ENCODE measurements at regions not wholly inside any gene's neighbourhood (a gene's known extent, or its start where the extent isn't known, plus 50 kb on each side); places are given as distances from the start of the nearest gene placed in this dataset.
"Not testable (repeated sequence)": the region's sequence is repeated elsewhere in the genome, so short reads cannot be mapped to it uniquely, and the experiment has no call there.

DNA sequence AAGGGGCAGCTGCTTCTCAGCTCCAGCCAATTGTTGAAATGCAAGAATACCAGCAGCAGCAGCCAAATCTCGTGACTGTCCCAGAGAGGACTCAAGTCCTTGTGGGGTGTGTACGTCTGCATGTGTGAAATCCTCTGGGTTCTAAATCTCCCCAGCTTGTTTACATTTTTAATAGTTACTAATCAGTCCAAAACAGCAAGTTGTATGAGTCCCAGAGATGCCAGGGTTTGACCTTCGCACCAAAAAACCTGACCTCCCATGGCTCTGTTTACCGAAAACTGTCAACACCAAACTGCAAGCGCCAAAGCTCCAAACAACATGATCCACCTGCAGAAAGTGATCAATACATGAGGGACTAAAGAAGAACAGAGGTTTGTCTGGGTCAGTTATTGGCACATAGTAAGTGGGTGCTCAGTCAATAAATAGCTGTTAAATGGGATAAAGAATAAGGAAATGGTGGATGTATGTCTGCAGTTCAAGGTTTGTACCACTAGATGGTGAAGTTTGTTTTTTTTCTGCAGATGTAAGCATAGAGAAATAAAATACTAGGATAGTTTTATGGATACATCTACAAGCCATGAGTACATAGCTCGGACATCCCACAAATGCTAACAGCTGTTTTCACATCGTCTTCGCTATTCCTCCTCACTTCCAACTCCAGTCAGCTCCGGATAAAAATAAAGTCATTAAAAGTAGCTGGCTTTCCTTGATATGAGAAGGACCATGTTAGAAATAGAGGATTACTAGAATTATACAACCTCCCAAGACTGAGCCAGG, 85.3 kb upstream of the ADRB2 start:
- Histone ChIP-seq H3K36me3 (no peaks in the 10 kb centered on the region), H3K27me3 (no peaks in the 10 kb centered on the region), H3K4me1 (no peaks in the 10 kb centered on the region), H3K27ac (no peak overlapping the region), H3K4me3 (no peak overlapping the region), H3K9me3 (no peaks in the 10 kb centered on the region)
- intact Hi-C loops (cut with DNase I), result no loop called here
- DNase-seq (ENCODE audit: extremely low spot score in 2 of 2), result no peak
- no peak for TF ChIP-seq POLR2AphosphoS5 (IDR thresholded peaks at IDR 0.05; ENCODE audit: insufficient read depth in 1 of 2, low read depth in 1 of 2)
- TF ChIP-seq, protein P1, sequence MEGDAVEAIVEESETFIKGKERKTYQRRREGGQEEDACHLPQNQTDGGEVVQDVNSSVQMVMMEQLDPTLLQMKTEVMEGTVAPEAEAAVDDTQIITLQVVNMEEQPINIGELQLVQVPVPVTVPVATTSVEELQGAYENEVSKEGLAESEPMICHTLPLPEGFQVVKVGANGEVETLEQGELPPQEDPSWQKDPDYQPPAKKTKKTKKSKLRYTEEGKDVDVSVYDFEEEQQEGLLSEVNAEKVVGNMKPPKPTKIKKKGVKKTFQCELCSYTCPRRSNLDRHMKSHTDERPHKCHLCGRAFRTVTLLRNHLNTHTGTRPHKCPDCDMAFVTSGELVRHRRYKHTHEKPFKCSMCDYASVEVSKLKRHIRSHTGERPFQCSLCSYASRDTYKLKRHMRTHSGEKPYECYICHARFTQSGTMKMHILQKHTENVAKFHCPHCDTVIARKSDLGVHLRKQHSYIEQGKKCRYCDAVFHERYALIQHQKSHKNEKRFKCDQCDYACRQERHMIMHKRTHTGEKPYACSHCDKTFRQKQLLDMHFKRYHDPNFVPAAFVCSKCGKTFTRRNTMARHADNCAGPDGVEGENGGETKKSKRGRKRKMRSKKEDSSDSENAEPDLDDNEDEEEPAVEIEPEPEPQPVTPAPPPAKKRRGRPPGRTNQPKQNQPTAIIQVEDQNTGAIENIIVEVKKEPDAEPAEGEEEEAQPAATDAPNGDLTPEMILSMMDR (IDR thresholded peaks at IDR 0.05), result peak; percentile 58 to 86 (median 82)
- TF ChIP-seq POLR2A (IDR thresholded peaks at IDR 0.05), result no peak

DNA sequence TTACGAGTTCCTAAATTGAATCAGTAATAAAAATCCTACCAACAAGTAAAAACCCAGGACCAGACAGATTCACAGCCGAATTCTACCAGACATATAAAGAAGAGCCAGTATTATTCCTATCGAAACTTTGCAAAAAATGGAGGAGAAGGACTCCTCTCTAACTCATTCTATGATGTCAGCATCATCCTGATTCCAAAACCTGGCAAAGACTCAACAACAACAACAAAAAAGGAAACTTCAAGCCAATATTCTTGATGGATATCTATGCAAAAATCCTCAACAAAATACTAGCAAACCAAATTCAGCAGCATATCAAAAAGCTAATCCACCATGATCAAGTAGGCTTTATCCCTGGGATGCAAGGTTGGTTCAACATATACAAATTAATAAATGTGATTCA, 84.6 kb upstream of the ADRB2 start:
- intact Hi-C loops (cut with DNase I); H3K4me1 ChIP-seq; H3K27me3 ChIP-seq; H3K4me3 ChIP-seq; H3K27ac ChIP-seq; H3K36me3 ChIP-seq; H3K9me3 ChIP-seq; DNase-seq (ENCODE audit: extremely low spot score in 2 of 2): not testable (repeated sequence)

DNA sequence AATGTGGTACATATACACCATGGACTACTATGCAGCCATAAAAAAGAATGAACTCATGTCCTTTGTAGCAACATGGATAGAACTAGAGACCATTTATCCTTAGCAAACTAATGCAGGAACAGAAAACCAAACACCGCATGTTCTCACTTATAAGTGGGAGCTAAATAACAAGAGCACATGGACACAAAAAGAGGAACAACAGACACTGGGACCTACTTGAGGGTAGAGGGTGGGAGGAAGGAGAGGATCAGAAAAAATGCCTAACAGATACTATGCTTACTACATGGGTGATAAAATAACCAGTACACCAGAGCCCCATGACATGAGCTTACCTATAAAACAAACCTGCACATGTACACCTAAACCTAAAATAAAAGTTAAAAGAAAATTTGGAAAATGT, 82.0 kb upstream of the ADRB2 start:
- H3K4me3 ChIP-seq; H3K27ac ChIP-seq; intact Hi-C loops (cut with DNase I); H3K9me3 ChIP-seq; H3K4me1 ChIP-seq; H3K36me3 ChIP-seq; H3K27me3 ChIP-seq; DNase-seq (ENCODE audit: extremely low spot score in 2 of 2): not testable (repeated sequence)

DNA sequence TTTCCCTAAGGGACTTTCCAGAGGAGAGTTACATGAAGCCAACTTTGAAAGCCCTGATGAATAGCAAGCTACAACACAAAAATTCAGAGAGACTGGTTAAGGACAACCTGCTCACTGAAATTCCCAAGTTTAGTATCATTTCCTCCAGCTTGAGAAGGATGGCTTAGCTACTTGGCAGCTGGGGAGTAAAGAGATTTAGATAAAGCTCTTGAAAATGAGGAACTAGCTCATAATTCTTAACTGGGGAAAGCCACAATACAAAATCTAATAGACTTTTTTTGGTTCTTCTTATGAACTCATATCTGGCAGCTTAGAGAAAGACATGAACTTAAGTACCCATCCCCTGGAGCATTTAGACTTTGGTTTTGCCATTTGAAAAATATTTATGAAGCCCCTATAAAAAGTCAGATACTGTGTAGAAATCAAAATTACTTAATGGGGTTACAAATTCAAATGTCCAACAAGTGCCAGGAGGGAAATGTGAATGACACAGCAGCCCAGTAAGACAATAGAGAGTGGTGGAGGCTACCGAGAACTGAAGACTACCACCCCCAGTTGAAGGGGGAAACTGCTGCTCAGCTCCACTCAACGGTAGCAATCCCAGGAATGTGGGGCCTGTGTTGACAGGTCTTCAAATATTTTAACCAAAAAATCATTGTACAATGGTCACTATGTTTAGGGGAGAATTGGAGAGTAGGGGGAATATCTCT, 79.4 kb upstream of the ADRB2 start:
- H3K36me3 ChIP-seq, result no peaks in the 10 kb centered on the region
- DNase-seq (ENCODE audit: extremely low spot score in 2 of 2), result no peak
- H3K27me3 ChIP-seq, result no peaks in the 10 kb centered on the region
- H3K4me1 ChIP-seq, result no peaks in the 10 kb centered on the region
- H3K27ac ChIP-seq, result no peak overlapping the region
- intact Hi-C loops (cut with DNase I), result no loop called here
- no peak overlapping the region for H3K4me3 ChIP-seq
- H3K9me3 ChIP-seq, result no peaks in the 10 kb centered on the region
- TF ChIP-seq POLR2A (IDR thresholded peaks at IDR 0.05) (no peak), POLR2AphosphoS5 (IDR thresholded peaks at IDR 0.05; ENCODE audit: insufficient read depth in 1 of 2, low read depth in 1 of 2) (no peak)
- TF ChIP-seq, protein P1 (IDR thresholded peaks at IDR 0.05), result no peak

DNA sequence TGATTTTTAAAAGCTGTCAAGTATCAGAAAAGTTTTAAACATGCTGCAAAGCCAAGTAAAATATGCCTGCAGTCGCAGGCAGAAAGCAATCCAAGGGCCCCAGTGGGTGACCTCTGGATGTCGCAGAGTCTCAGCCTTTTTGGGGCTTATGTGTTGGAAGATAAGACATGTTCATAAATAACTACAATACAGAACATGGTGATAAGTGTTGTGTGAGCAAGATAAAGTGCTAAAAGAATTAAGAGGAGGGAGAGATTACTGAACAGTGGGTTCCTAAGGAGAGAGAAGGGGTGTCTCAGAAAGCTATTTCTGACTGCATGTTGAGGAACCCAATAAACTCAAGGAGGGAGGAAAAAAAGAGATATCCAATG, 78.9 kb upstream of the ADRB2 start:
- H3K36me3 ChIP-seq, result no peaks in the 10 kb centered on the region
- H3K4me1 ChIP-seq, result no peaks in the 10 kb centered on the region
- no peaks in the 10 kb centered on the region for H3K27me3 ChIP-seq
- intact Hi-C loops (cut with DNase I), result no loop called here
- TF ChIP-seq POLR2AphosphoS5 (IDR thresholded peaks at IDR 0.05; ENCODE audit: insufficient read depth in 1 of 2, low read depth in 1 of 2), result no peak
- TF ChIP-seq, protein P1 (IDR thresholded peaks at IDR 0.05), result no peak
- TF ChIP-seq POLR2A (IDR thresholded peaks at IDR 0.05), result no peak
- no peak overlapping the region for H3K27ac ChIP-seq
- no peaks in the 10 kb centered on the region for H3K9me3 ChIP-seq
- no peak for DNase-seq (ENCODE audit: extremely low spot score in 2 of 2)
- no peak overlapping the region for H3K4me3 ChIP-seq

DNA sequence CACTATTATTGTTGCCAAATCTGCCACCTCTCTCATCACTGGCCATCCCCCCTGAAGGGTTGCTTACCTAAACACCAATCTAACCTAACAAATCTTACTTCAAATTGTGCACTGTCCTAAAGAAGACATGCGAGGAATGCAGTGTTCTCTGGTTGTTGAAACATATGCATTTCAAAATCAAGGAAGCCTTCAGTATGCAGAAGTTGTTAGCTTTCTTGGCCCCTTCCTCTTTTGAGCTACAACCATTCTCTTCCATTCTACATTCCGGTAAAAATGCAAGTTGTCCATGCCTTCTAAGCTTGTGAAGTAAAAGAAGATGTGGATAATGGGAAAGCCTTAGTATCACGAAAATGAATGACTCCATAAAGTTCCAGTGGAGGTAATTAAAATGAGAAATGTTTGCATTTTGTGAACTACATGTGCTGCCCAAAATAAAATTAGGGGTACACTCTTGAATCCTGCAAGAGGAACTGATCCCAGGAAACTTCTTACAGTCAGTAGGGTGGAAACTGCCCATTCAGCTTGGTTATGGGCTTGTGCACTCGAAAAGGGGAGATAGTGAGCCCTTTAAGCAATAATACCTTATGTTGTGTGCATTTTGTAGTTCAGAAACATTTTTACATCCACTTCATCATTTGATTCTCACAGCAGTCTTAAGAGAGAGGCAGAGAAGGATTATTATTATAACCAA, 77.6 kb upstream of the ADRB2 start:
- Histone ChIP-seq H3K36me3 (no peaks in the 10 kb centered on the region), H3K4me1 (no peaks in the 10 kb centered on the region), H3K9me3 (no peaks in the 10 kb centered on the region), H3K27me3 (no peaks in the 10 kb centered on the region), H3K4me3 (no peak overlapping the region), H3K27ac (no peak overlapping the region)
- no peak for TF ChIP-seq POLR2AphosphoS5 (IDR thresholded peaks at IDR 0.05; ENCODE audit: insufficient read depth in 1 of 2, low read depth in 1 of 2)
- TF ChIP-seq, protein P1 (IDR thresholded peaks at IDR 0.05), result no peak
- no peak for TF ChIP-seq POLR2A (IDR thresholded peaks at IDR 0.05)
- DNase-seq (ENCODE audit: extremely low spot score in 2 of 2), result no peak
- intact Hi-C loops (cut with DNase I), result no loop called here

All from vagina (tissue), 2 donors.